ENCODE measurements at regions not wholly inside any gene's neighbourhood (a gene's known extent, or its start where the extent isn't known, plus 50 kb on each side); places are given as distances from the start of the nearest gene placed in this dataset.
"Not testable (repeated sequence)": the region's sequence is repeated elsewhere in the genome, so short reads cannot be mapped to it uniquely, and the experiment has no call there.

DNA sequence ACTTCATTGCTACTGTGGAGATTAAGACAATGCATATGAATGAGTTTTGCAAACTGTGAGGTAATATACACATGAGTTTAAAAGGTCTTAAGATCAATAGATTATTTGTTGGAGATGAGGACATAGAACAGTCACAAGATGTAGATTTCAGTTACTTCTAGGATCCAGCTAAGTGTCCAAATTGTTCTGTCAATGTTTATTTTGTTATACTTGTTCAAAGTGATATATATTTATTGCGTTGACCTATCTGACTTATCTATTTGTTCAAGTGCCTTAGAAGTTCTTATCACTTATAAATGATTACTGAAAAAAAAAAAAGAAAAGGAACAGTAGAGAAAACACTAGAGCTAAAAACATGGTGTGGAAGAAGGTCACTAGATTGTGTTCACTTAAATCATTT is 75.6 kb upstream of the GRIN3A start:
- TF ChIP-seq, protein P1, sequence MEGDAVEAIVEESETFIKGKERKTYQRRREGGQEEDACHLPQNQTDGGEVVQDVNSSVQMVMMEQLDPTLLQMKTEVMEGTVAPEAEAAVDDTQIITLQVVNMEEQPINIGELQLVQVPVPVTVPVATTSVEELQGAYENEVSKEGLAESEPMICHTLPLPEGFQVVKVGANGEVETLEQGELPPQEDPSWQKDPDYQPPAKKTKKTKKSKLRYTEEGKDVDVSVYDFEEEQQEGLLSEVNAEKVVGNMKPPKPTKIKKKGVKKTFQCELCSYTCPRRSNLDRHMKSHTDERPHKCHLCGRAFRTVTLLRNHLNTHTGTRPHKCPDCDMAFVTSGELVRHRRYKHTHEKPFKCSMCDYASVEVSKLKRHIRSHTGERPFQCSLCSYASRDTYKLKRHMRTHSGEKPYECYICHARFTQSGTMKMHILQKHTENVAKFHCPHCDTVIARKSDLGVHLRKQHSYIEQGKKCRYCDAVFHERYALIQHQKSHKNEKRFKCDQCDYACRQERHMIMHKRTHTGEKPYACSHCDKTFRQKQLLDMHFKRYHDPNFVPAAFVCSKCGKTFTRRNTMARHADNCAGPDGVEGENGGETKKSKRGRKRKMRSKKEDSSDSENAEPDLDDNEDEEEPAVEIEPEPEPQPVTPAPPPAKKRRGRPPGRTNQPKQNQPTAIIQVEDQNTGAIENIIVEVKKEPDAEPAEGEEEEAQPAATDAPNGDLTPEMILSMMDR (IDR thresholded peaks at IDR 0.05; ENCODE audit: low read depth, low read length), result no peak

DNA sequence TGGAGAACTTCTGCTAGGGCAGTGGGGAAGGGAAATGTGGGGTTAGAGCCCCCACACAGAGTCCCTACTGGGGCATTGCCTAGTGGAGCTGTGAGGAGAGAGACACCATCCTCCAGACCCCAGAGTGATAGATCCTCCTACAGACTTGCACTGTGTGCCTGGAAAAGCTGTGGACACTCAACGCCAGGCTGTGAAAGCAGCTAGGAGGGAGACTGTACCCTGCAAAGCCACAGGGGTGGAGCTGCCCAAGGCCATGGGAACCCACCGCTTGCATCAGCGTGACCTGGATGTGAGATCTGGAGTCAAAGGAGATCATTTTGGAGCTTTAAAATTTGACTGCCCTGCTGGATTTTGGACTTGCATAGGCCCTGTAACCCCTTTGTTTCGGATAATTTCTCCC is 69.4 kb upstream of the GRIN3A start:
- DNase-seq (ENCODE audit: extremely low read depth, low read depth), result not testable (repeated sequence)

More for the DNA sequence above, 75.6 kb upstream of the GRIN3A start:
- DNase-seq (ENCODE audit: extremely low read depth, low read depth), result no peak

DNA sequence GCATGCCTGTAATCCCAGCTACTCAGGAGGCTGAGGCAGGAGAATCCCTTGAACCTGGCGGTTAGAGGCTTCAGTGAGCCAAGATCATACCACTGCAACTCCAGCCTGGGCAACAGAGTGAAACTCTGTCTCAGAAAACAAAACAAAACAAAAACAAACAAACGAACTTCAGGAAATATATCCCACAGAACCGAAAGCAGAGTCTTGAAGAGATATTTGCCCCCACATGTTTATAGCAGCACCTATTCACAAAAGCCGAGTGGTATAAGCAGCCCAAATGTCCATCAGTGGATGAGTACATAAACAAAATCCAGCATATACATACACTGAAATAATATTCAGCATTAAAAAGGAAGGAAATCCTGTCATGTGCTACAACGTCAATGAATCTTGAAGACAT is 57.6 kb upstream of the GRIN3A start:
- TF ChIP-seq, protein P1 (IDR thresholded peaks at IDR 0.05; ENCODE audit: low read depth, low read length), result no peak
- no peak for DNase-seq (ENCODE audit: extremely low read depth, low read depth)

DNA sequence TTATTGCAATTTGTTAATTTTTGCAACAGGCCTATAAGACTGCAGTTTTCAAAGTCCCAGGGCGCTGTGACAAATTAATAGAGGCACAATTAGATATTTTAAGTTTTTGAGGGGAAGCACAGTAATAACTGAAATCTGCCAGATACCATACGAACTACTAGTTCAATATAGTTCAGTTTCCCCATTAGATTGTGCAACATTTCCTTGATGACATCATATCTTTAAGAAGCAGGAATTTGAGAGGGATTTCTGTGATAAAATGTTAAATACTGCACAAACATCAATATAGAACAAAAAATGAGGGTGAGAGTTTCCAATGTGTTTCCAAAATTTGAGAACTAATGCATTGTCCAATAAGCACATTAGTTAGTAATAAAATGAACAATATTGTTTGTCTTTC is 56.7 kb upstream of the GRIN3A start:
- DNase-seq (ENCODE audit: extremely low read depth, low read depth), result no peak
- TF ChIP-seq, protein P1 (IDR thresholded peaks at IDR 0.05; ENCODE audit: low read depth, low read length), result no peak

DNA sequence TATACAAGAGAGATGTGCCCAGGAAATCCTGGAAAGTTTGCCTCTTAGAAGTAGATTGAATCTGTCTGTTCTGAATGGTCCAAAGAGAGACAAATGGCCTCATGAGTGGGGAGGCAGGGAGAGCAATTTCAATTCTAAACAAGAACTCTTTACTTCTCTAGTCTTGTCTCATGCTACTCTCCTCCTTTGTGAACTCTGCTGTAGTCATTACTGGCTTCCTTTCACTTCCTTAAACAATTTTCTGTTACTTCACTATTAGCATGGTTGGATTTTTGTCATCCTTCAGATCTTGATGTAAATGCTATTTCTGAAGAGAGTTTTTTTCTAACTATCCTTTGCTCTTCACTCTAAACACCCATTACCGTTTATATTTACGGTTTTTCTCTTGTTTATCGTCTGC is 54.0 kb upstream of the GRIN3A start:
- DNase-seq (ENCODE audit: extremely low read depth, low read depth), result no peak

DNA sequence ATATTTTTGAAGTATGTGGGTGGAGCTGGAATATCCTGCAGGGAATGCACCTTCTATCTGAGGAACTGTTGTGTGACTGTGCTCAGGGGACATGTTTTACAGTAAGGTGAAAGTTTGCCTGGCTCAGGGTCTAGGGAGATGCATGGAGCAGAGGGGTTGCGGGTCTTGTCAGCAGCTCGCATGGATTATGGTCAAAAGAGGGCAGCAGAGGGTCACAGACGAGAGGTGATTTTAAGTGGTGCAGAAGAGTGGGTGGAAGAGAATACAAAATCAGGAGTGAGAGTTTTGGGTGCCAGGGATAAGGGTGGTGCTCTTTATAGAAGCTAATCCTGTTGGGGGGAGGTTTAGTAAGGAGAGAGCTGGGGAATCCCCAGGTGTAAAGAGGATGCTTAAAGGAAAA is 53.5 kb upstream of the GRIN3A start:
- TF ChIP-seq, protein P1 (IDR thresholded peaks at IDR 0.05; ENCODE audit: low read depth, low read length), result peak; percentile 48
- DNase-seq (ENCODE audit: extremely low read depth, low read depth), result no peak

More for the DNA sequence above, 54.0 kb upstream of the GRIN3A start:
- TF ChIP-seq, protein P1 (IDR thresholded peaks at IDR 0.05; ENCODE audit: low read depth, low read length), result no peak

DNA sequence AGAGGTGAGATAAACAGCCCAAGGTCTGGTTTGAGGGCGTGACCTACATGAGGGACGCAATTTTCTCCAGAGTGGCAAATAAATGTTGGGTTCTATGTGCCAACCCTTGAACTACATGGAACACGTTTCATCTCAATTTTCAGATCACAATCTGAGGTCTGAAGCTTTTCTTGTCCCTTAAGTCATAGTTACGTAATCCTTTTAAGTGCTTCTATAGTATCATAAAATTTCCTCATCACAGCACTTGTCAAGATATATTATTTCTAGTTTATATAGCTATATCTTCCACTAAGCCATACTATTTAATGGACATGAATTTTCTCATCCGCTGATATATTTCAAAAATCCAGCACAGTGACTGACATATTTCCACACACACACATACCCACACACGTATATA is 53.1 kb upstream of the GRIN3A start:
- no peak for DNase-seq (ENCODE audit: extremely low read depth, low read depth)
- TF ChIP-seq, protein P1 (IDR thresholded peaks at IDR 0.05; ENCODE audit: low read depth, low read length), result no peak
